ENCODE measurements at regions not wholly inside any gene's neighbourhood (a gene's known extent, or its start where the extent isn't known, plus 50 kb on each side); places are given as distances from the start of the nearest gene placed in this dataset.

GRCh38 chr14:23787436-23787835 is 151.3 kb downstream of the DHRS2 start:
- TF ChIP-seq POLR2A (IDR thresholded peaks at IDR 0.05), result no peak
- TF ChIP-seq, protein P1, sequence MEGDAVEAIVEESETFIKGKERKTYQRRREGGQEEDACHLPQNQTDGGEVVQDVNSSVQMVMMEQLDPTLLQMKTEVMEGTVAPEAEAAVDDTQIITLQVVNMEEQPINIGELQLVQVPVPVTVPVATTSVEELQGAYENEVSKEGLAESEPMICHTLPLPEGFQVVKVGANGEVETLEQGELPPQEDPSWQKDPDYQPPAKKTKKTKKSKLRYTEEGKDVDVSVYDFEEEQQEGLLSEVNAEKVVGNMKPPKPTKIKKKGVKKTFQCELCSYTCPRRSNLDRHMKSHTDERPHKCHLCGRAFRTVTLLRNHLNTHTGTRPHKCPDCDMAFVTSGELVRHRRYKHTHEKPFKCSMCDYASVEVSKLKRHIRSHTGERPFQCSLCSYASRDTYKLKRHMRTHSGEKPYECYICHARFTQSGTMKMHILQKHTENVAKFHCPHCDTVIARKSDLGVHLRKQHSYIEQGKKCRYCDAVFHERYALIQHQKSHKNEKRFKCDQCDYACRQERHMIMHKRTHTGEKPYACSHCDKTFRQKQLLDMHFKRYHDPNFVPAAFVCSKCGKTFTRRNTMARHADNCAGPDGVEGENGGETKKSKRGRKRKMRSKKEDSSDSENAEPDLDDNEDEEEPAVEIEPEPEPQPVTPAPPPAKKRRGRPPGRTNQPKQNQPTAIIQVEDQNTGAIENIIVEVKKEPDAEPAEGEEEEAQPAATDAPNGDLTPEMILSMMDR (IDR thresholded peaks at IDR 0.05), result no peak
